HepG2 (cell line): ENCODE measurements at regions not wholly inside any gene's neighbourhood (a gene's known extent, or its start where the extent isn't known, plus 50 kb on each side); places are given as distances from the start of the nearest gene placed in this dataset.

Experiments used
- ATAC-seq: fragments of 200-7000 bp; cut with Tn5 transposase; 3 replicates; pipeline ENCODE4 v1.9.1; 2020; ENCODE audit warnings: mild to moderate bottlenecking, moderate library complexity
- BruUV-seq: library from RNA; stranded (reverse); fragments of 400-500 nt; replicated peaks from 2 replicates; lab custom pipeline; 2021; lab: Mats Ljungman, UMichigan
- CTCF ChIA-PET: fragments of 300-600 bp; formaldehyde crosslinking; extraction: SDS; loops from one replicate; lab custom pipeline; 2021; ENCODE audit warnings: low total read pairs, inconsistent platforms, low intra/inter-chr PET ratio; lab: Yijun Ruan, JAX
- POLR2A ChIA-PET: fragments of 350-600 bp; sonication (Branson Sonifier 250); formaldehyde crosslinking; loops from one replicate; lab custom pipeline; 2020; ENCODE audit warnings: antibody characterized with exemption, inconsistent platforms; lab: Yijun Ruan, JAX
- DNase-seq: peaks from one replicate; pipeline ENCODE4 v3.0.0-alpha.2; 2015; ENCODE audit warnings: low spot score
- FAIRE-seq: peaks from 3 replicates; lab custom pipeline; 2011; peaks lifted over from hg19 to GRCh38; lab: Jason Lieb, UNC
- H2AFZ ChIP-seq: one replicate; pipeline ENCODE4 v1.6.1; 2011; ENCODE audit warnings: low read length, inconsistent platforms
- H3K27ac ChIP-seq: fragments of 300-600 bp; 3 replicates; pipeline ENCODE4 v1.8.0; 2011; ENCODE audit warnings: mixed run types, mild to moderate bottlenecking, mixed read lengths, low read length, inconsistent platforms; ENCODE audit not compliant: insufficient read depth; ENCODE audit errors: extremely low read length
- H3K27me3 ChIP-seq, 2 experiments: fragments of 200-600 bp in 1 of 2; 2 replicates in 1 of 2; 3 replicates in 1 of 2; pipeline versions ENCODE4 v1.6.0 to v1.8.0; 2011; ENCODE audit warnings: low read length in 2 of 2, mild to moderate bottlenecking in 2 of 2, moderate library complexity in 2 of 2, inconsistent platforms in 1 of 2; ENCODE audit not compliant: insufficient read depth in 2 of 2, control insufficient read depth in 1 of 2
- H3K36me3 ChIP-seq, 2 experiments: fragments of 200-600 bp in 1 of 2; replicated peaks in 1 of 2; 2 replicates in 1 of 2; 3 replicates in 1 of 2; pipeline versions ENCODE4 v1.5.1 to v1.8.0; 2011; ENCODE audit warnings: low read length in 2 of 2, inconsistent platforms in 1 of 2; ENCODE audit not compliant: insufficient read depth in 2 of 2, control insufficient read depth in 1 of 2
- H3K4me1 ChIP-seq: 2 replicates; pipeline ENCODE4 v1.5.1; 2012; ENCODE audit warnings: low read length, inconsistent platforms; ENCODE audit not compliant: insufficient read depth
- H3K4me2 ChIP-seq: 2 replicates; pipeline ENCODE4 v1.6.0; 2011; ENCODE audit warnings: low read depth, low read length, inconsistent platforms
- H3K4me3 ChIP-seq, 3 experiments: fragments of 200-600 bp in 1 of 3; sonication (generic), shearing (Covaris generic) in 1 of 3; replicated peaks in 1 of 3; 2 replicates each; pipeline ENCODE4 v1.5.1; 2011 to 2016; ENCODE audit warnings: low read length in 3 of 3, inconsistent platforms in 2 of 3, low read depth in 2 of 3, mild to moderate bottlenecking in 2 of 3, control low read depth in 1 of 3, mixed read lengths in 1 of 3; ENCODE audit not compliant: insufficient read depth in 1 of 3
- H3K79me2 ChIP-seq: one replicate; pipeline ENCODE4 v1.6.1; 2011; ENCODE audit warnings: low read length, inconsistent platforms; ENCODE audit not compliant: insufficient read depth
- H3K9ac ChIP-seq: 2 replicates; pipeline ENCODE4 v1.6.0; 2011; ENCODE audit warnings: mild to moderate bottlenecking, low read depth, low read length, inconsistent platforms; ENCODE audit not compliant: insufficient read depth
- H3K9me3 ChIP-seq: 2 replicates; pipeline ENCODE4 v1.5.1; 2012; ENCODE audit warnings: mild to moderate bottlenecking, low read length
- H4K20me1 ChIP-seq: 2 replicates; pipeline ENCODE4 v1.6.0; 2011; ENCODE audit warnings: inconsistent platforms, mild to moderate bottlenecking, low read length, moderate library complexity; ENCODE audit not compliant: insufficient read depth
- ARID2 ChIP-seq: sonication (generic); formaldehyde crosslinking; IDR thresholded peaks from 2 replicates; pipeline ENCODE4 v1.8.1; 2022; ENCODE audit warnings: mild to moderate bottlenecking, missing genetic modification reagents, borderline replicate concordance
- CEBPB ChIP-seq: IDR thresholded peaks from 2 replicates; pipeline ENCODE4 v1.6.1; 2011; ENCODE audit warnings: low read depth, low read length, improper control_type of control experiment, borderline replicate concordance
- FOXA1 ChIP-seq, 2 experiments: fragments of 450-650 bp in 1 of 2; sonication (generic) in 1 of 2; formaldehyde crosslinking in 1 of 2; IDR thresholded peaks; 2 replicates each; pipeline versions ENCODE4 v1.4.0 to v1.6.1; 2016 to 2020; ENCODE audit warnings: missing genetic modification reagents in 1 of 2
- GLMP ChIP-seq: sonication (generic); formaldehyde crosslinking; IDR thresholded peaks from 2 replicates; pipeline ENCODE4 v1.9.0; 2021; ENCODE audit warnings: missing genetic modification reagents, mild to moderate bottlenecking, borderline replicate concordance
- SAP130 ChIP-seq: IDR thresholded peaks from 2 replicates; pipeline ENCODE4 v1.6.1; 2016; ENCODE audit warnings: low read depth
- TCF7 ChIP-seq: sonication (generic); IDR thresholded peaks from 2 replicates; pipeline ENCODE4 v1.6.1; 2016; ENCODE audit warnings: antibody characterized with exemption, low read depth
- WGBS: methylation state at CpG from one replicate; pipeline ENCODE4 v1.1.6; 2017; ENCODE audit warnings: low lambda C conversion rate; 5-methylcytosine and 5-hydroxymethylcytosine counted together
- in situ Hi-C: cut with HindIII; loops from 2 replicates; pipeline ENCODE4 v1.10.0; 2017; ENCODE audit warnings: low pct_unique_long_range_greater_than_20kb; ENCODE audit not compliant: extremely low pct_ligation_motif_present
- intact Hi-C: fragments of 100-400 bp; cut with micrococcal nuclease; formaldehyde crosslinking; loops from one replicate; pipeline ENCODE4 v1.10.0; 2022; ENCODE audit not compliant: unreplicated experiment
- TF ChIP-seq, protein P1 (sequence below): sonication (generic); formaldehyde crosslinking; IDR thresholded peaks from 2 replicates; pipeline ENCODE4 v1.5.1; 2020; ENCODE audit warnings: mild to moderate bottlenecking, missing genetic modification reagents, borderline replicate concordance
- TF ChIP-seq, protein P2 (sequence below): sonication (generic); formaldehyde crosslinking; IDR thresholded peaks from 2 replicates; pipeline ENCODE4 v1.8.0; 2022; ENCODE audit warnings: mild to moderate bottlenecking, missing genetic modification reagents, moderate library complexity

- TF ChIP-seq, protein P1, sequence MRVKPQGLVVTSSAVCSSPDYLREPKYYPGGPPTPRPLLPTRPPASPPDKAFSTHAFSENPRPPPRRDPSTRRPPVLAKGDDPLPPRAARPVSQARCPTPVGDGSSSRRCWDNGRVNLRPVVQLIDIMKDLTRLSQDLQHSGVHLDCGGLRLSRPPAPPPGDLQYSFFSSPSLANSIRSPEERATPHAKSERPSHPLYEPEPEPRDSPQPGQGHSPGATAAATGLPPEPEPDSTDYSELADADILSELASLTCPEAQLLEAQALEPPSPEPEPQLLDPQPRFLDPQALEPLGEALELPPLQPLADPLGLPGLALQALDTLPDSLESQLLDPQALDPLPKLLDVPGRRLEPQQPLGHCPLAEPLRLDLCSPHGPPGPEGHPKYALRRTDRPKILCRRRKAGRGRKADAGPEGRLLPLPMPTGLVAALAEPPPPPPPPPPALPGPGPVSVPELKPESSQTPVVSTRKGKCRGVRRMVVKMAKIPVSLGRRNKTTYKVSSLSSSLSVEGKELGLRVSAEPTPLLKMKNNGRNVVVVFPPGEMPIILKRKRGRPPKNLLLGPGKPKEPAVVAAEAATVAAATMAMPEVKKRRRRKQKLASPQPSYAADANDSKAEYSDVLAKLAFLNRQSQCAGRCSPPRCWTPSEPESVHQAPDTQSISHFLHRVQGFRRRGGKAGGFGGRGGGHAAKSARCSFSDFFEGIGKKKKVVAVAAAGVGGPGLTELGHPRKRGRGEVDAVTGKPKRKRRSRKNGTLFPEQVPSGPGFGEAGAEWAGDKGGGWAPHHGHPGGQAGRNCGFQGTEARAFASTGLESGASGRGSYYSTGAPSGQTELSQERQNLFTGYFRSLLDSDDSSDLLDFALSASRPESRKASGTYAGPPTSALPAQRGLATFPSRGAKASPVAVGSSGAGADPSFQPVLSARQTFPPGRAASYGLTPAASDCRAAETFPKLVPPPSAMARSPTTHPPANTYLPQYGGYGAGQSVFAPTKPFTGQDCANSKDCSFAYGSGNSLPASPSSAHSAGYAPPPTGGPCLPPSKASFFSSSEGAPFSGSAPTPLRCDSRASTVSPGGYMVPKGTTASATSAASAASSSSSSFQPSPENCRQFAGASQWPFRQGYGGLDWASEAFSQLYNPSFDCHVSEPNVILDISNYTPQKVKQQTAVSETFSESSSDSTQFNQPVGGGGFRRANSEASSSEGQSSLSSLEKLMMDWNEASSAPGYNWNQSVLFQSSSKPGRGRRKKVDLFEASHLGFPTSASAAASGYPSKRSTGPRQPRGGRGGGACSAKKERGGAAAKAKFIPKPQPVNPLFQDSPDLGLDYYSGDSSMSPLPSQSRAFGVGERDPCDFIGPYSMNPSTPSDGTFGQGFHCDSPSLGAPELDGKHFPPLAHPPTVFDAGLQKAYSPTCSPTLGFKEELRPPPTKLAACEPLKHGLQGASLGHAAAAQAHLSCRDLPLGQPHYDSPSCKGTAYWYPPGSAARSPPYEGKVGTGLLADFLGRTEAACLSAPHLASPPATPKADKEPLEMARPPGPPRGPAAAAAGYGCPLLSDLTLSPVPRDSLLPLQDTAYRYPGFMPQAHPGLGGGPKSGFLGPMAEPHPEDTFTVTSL (CRISPR knock-in tag) = no peak
- TF ChIP-seq, protein P2, sequence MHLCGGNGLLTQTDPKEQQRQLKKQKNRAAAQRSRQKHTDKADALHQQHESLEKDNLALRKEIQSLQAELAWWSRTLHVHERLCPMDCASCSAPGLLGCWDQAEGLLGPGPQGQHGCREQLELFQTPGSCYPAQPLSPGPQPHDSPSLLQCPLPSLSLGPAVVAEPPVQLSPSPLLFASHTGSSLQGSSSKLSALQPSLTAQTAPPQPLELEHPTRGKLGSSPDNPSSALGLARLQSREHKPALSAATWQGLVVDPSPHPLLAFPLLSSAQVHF (CRISPR knock-in tag) = no peak
- TF ChIP-seq ARID2 = no peak
Observed at GRCh38 chr5:104119529-104119928, 556.9 kb upstream of the NUDT12 start (continued).

DNA sequence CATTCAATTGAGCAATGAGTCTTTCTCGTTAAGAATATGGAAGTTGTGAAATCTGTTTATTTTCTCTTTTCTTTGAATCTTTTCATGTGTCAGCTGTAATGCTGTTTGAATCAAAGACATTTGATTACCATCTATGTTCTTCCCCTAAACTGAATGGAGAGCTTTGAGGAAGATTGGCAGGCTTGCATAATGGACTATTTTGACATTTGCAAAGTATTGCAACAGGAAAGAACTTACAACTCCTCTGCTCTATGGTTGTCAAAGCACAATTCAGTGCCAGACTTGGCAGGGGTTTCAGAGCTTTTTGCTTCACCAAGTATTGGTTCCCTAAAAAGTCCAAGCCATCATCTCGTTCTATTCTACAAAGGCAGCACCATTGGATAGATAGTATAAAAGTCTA lies 549.0 kb upstream of the NUDT12 start:
- H3K4me3 ChIP-seq = no peak overlapping the region
- H3K27ac ChIP-seq = no peak overlapping the region
- BruUV-seq = no TSS peak
- H3K27me3 ChIP-seq = no peaks in the 10 kb centered on the region
- POLR2A ChIA-PET = no interaction called here
- no peaks in the 10 kb centered on the region for H3K4me1 ChIP-seq
- H3K36me3 ChIP-seq = no peaks in the 10 kb centered on the region
- FAIRE-seq = no peak
- 33% methylated on average over 2 of the region's 2 CpGs for WGBS
- H4K20me1 ChIP-seq = no peaks in the 10 kb centered on the region
- in situ Hi-C loops (no loop called here), intact Hi-C loops (no loop called here)
- peak; percentile 43 for DNase-seq
- no peak overlapping the region for H3K4me2 ChIP-seq
- no peaks in the 10 kb centered on the region for H3K9me3 ChIP-seq
- no peak overlapping the region for H3K9ac ChIP-seq
- CTCF ChIA-PET = no interaction called here
- ATAC-seq = no peak
- TF ChIP-seq TCF7 (peak; percentile 42; the same call in 1 of the 2 replicates), GLMP (no peak), SAP130 (CRISPR knock-in tag) (0 out of 2 replicates have a peak, but pooled peaks have one; percentile 28), CEBPB (peak; percentile 33; the same call in 1 of the 2 replicates), FOXA1 (IDR thresholded peaks at IDR 0.05) (no peak), FOXA1 (CRISPR knock-in tag; IDR thresholded peaks at IDR 0.05) (no peak)
- no peak overlapping the region for H2AFZ ChIP-seq
- H3K79me2 ChIP-seq = no peaks in the 10 kb centered on the region
